ENCODE measurements at regions not wholly inside any gene's neighbourhood (a gene's known extent, or its start where the extent isn't known, plus 50 kb on each side); places are given as distances from the start of the nearest gene placed in this dataset.

GRCh38 chr10:60728056-60728455 lies 50.2 kb upstream of the CDK1 start:
- peak in 3 of 6 experiments; percentile 73 to 81 (median 78) for DNase-seq

- DNase-seq = no peak
Measured at GRCh38 chr10:60726257-60726656, 52.0 kb upstream of the CDK1 start.

- DNase-seq = no peak
Measured at GRCh38 chr10:60722623-60723022, 55.7 kb upstream of the CDK1 start.

- no peak for DNase-seq
Measured at GRCh38 chr10:60719721-60720120, 58.6 kb upstream of the CDK1 start.

- DNase-seq = no peak
Measured at GRCh38 chr10:60718886-60719285, 59.4 kb upstream of the CDK1 start.

GRCh38 chr10:60717852-60718251 lies 60.4 kb upstream of the CDK1 start:
- no peak for DNase-seq

- DNase-seq = no peak
Measured at GRCh38 chr10:60714233-60714632, 64.0 kb upstream of the CDK1 start.

- DNase-seq = no peak
Measured at GRCh38 chr10:60711496-60711895, 66.8 kb upstream of the CDK1 start.

GRCh38 chr10:60710041-60710440 lies 68.2 kb upstream of the CDK1 start:
- no peak for DNase-seq

- DNase-seq = peak in 2 of 6 experiments; percentile 10 to 20
Measured at GRCh38 chr10:60708666-60709065, 69.6 kb upstream of the CDK1 start.

GRCh38 chr10:60707841-60708240 lies 70.4 kb upstream of the CDK1 start:
- DNase-seq = no peak

- no peak for DNase-seq
Measured at GRCh38 chr10:60706146-60706545, 72.1 kb upstream of the CDK1 start.

- no peak for DNase-seq
Measured at GRCh38 chr10:60705376-60705775, 72.9 kb upstream of the CDK1 start.

GRCh38 chr10:60704471-60704870 lies 73.8 kb upstream of the CDK1 start:
- DNase-seq = no peak

GRCh38 chr10:60703266-60704041 lies 74.8 kb upstream of the CDK1 start:
- peak in 2 of 6 experiments; percentile 18 to 34 for DNase-seq

- DNase-seq = no peak
Measured at GRCh38 chr10:60687679-60688078, 90.6 kb upstream of the CDK1 start.

GRCh38 chr10:60684091-60684490 lies 94.2 kb upstream of the CDK1 start:
- DNase-seq = no peak

- DNase-seq = no peak
Measured at GRCh38 chr10:60681103-60681502, 97.2 kb upstream of the CDK1 start.

- no peak for DNase-seq
Measured at GRCh38 chr10:60679388-60679990, 98.8 kb upstream of the CDK1 start.

- no peak for DNase-seq
Measured at GRCh38 chr10:60678978-60679377, 99.3 kb upstream of the CDK1 start.

GRCh38 chr10:60677531-60678129 lies 100.6 kb upstream of the CDK1 start:
- no peak for DNase-seq

- DNase-seq = no peak
Measured at GRCh38 chr10:60675236-60675635, 103.0 kb upstream of the CDK1 start.

GRCh38 chr10:60669501-60669900 lies 108.8 kb upstream of the CDK1 start:
- DNase-seq = no peak

GRCh38 chr10:60666221-60666620 lies 112.1 kb upstream of the CDK1 start:
- DNase-seq = no peak

Measured in stimulated activated naive CD4-positive, alpha-beta T cell (primary cell).